ENCODE measurements at regions not wholly inside any gene's neighbourhood (a gene's known extent, or its start where the extent isn't known, plus 50 kb on each side); places are given as distances from the start of the nearest gene placed in this dataset.

GRCh38 chr1:98102345-98103030, 181.7 kb upstream of the DPYD start:
- H3K4me1 ChIP-seq (ENCODE audit: control insufficient read depth in 1 of 2, insufficient read depth in 2 of 2, low read depth in 1 of 2, low read length in 1 of 2): peaks cover 21 to 29% of the 10 kb centered on the region in 2 experiments; a peak in 3 of 4 replicates
- no peak for DNase-seq
- H3K36me3 ChIP-seq (replicated peaks in 1 of 2; ENCODE audit: control insufficient read depth in 1 of 2, insufficient read depth in 2 of 2, low read length in 1 of 2): peaks cover 0 to 5% of the 10 kb centered on the region in 2 experiments
- 78% methylated on average over 4 of the region's 4 CpGs for WGBS (ENCODE audit: low lambda C conversion rate)
- no peaks in the 10 kb centered on the region for H3K27me3 ChIP-seq (ENCODE audit: insufficient read depth)
- TF ChIP-seq EZH2phosphoT487 (IDR thresholded peaks at IDR 0.05; ENCODE audit: borderline replicate concordance, low read depth): no peak
- TF ChIP-seq, protein P1, sequence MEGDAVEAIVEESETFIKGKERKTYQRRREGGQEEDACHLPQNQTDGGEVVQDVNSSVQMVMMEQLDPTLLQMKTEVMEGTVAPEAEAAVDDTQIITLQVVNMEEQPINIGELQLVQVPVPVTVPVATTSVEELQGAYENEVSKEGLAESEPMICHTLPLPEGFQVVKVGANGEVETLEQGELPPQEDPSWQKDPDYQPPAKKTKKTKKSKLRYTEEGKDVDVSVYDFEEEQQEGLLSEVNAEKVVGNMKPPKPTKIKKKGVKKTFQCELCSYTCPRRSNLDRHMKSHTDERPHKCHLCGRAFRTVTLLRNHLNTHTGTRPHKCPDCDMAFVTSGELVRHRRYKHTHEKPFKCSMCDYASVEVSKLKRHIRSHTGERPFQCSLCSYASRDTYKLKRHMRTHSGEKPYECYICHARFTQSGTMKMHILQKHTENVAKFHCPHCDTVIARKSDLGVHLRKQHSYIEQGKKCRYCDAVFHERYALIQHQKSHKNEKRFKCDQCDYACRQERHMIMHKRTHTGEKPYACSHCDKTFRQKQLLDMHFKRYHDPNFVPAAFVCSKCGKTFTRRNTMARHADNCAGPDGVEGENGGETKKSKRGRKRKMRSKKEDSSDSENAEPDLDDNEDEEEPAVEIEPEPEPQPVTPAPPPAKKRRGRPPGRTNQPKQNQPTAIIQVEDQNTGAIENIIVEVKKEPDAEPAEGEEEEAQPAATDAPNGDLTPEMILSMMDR (IDR thresholded peaks at IDR 0.05): no peak
- TF ChIP-seq, protein P2, sequence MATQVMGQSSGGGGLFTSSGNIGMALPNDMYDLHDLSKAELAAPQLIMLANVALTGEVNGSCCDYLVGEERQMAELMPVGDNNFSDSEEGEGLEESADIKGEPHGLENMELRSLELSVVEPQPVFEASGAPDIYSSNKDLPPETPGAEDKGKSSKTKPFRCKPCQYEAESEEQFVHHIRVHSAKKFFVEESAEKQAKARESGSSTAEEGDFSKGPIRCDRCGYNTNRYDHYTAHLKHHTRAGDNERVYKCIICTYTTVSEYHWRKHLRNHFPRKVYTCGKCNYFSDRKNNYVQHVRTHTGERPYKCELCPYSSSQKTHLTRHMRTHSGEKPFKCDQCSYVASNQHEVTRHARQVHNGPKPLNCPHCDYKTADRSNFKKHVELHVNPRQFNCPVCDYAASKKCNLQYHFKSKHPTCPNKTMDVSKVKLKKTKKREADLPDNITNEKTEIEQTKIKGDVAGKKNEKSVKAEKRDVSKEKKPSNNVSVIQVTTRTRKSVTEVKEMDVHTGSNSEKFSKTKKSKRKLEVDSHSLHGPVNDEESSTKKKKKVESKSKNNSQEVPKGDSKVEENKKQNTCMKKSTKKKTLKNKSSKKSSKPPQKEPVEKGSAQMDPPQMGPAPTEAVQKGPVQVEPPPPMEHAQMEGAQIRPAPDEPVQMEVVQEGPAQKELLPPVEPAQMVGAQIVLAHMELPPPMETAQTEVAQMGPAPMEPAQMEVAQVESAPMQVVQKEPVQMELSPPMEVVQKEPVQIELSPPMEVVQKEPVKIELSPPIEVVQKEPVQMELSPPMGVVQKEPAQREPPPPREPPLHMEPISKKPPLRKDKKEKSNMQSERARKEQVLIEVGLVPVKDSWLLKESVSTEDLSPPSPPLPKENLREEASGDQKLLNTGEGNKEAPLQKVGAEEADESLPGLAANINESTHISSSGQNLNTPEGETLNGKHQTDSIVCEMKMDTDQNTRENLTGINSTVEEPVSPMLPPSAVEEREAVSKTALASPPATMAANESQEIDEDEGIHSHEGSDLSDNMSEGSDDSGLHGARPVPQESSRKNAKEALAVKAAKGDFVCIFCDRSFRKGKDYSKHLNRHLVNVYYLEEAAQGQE (IDR thresholded peaks at IDR 0.05; ENCODE audit: low read depth, low read length): no peak
- TF ChIP-seq EP300 (IDR thresholded peaks at IDR 0.05; ENCODE audit: borderline replicate concordance in 1 of 2, low read depth in 1 of 2, low read length in 1 of 2): peak in 1 of 2 experiments; percentile 35; a peak in 1 of 4 replicates
- no peak for TF ChIP-seq MAX (IDR thresholded peaks at IDR 0.05; ENCODE audit: low read depth)
- TF ChIP-seq PBX3 (IDR thresholded peaks at IDR 0.05): peak; percentile 53
- TF ChIP-seq FOXM1 (IDR thresholded peaks at IDR 0.05; ENCODE audit: low read depth): no peak
- TF ChIP-seq SMC3 (IDR thresholded peaks at IDR 0.05; ENCODE audit: low read depth, low read length): no peak
- TF ChIP-seq GABPA (IDR thresholded peaks at IDR 0.05; ENCODE audit: low read depth): no peak
- no peak; the same call in 1 of the 2 replicates for TF ChIP-seq JUND (IDR thresholded peaks at IDR 0.05)
- TF ChIP-seq FOSL2 (IDR thresholded peaks at IDR 0.05; ENCODE audit: borderline replicate concordance, low read depth): no peak
- no peak for TF ChIP-seq MXI1 (IDR thresholded peaks at IDR 0.05; ENCODE audit: low read depth, low read length)
- TF ChIP-seq RXRA (IDR thresholded peaks at IDR 0.05; ENCODE audit: borderline replicate concordance, low read depth): no peak
- peak; percentile 36 for TF ChIP-seq TCF12 (IDR thresholded peaks at IDR 0.05)
- no peak for TF ChIP-seq POLR2AphosphoS5 (IDR thresholded peaks at IDR 0.05; ENCODE audit: low read depth, low read length)
- no peak for TF ChIP-seq YY1 (IDR thresholded peaks at IDR 0.05; ENCODE audit: low read depth)
- TF ChIP-seq ELF1 (IDR thresholded peaks at IDR 0.05): no peak
- no peak for TF ChIP-seq NRF1 (IDR thresholded peaks at IDR 0.05; ENCODE audit: low read depth, low read length)
- TF ChIP-seq, protein P3, sequence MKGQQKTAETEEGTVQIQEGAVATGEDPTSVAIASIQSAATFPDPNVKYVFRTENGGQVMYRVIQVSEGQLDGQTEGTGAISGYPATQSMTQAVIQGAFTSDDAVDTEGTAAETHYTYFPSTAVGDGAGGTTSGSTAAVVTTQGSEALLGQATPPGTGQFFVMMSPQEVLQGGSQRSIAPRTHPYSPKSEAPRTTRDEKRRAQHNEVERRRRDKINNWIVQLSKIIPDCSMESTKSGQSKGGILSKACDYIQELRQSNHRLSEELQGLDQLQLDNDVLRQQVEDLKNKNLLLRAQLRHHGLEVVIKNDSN (IDR thresholded peaks at IDR 0.05; ENCODE audit: borderline replicate concordance, low read depth): no peak
- TF ChIP-seq RCOR1 (IDR thresholded peaks at IDR 0.05; ENCODE audit: low read length): no peak
- TF ChIP-seq GATA2 (CRISPR knock-in tag; IDR thresholded peaks at IDR 0.05): no peak
- no peak for TF ChIP-seq ZBTB33 (IDR thresholded peaks at IDR 0.05; ENCODE audit: borderline replicate concordance, low read depth)
- TF ChIP-seq MEF2A (IDR thresholded peaks at IDR 0.05; ENCODE audit: borderline replicate concordance, low read depth): no peak
- TF ChIP-seq, protein P4, sequence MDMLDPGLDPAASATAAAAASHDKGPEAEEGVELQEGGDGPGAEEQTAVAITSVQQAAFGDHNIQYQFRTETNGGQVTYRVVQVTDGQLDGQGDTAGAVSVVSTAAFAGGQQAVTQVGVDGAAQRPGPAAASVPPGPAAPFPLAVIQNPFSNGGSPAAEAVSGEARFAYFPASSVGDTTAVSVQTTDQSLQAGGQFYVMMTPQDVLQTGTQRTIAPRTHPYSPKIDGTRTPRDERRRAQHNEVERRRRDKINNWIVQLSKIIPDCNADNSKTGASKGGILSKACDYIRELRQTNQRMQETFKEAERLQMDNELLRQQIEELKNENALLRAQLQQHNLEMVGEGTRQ (IDR thresholded peaks at IDR 0.05; ENCODE audit: borderline replicate concordance, low read depth, low read length): no peak
- H2AFZ ChIP-seq (ENCODE audit: low read depth): no peak overlapping the region
- peaks cover 7% of the 10 kb centered on the region for H3F3A ChIP-seq (replicated peaks; ENCODE audit: insufficient read depth)
- H3K4me3 ChIP-seq (ENCODE audit: low read depth in 2 of 2, low read length in 1 of 2): no peak overlapping the region
- H3K4me2 ChIP-seq: no peak overlapping the region
- no peaks in the 10 kb centered on the region for H3K9me2 ChIP-seq
- H3K9ac ChIP-seq: no peak overlapping the region
- peaks cover 16% of the 10 kb centered on the region; the same call in 1 of the 2 replicates for H3K9me3 ChIP-seq
- H3K79me2 ChIP-seq (ENCODE audit: insufficient read depth): no peaks in the 10 kb centered on the region
- ChIA-PET POLR2A (no interaction called here), CTCF (no interaction called here)
- H4K20me1 ChIP-seq (ENCODE audit: insufficient read depth): no peaks in the 10 kb centered on the region
- peak overlapping the region; percentile 8 to 53; a peak in 2 of 4 replicates for H3K27ac ChIP-seq (ENCODE audit: low read depth in 2 of 2, low read length in 1 of 2)
